ENCODE measurements at regions not wholly inside any gene's neighbourhood (a gene's known extent, or its start where the extent isn't known, plus 50 kb on each side); places are given as distances from the start of the nearest gene placed in this dataset.

DNA sequence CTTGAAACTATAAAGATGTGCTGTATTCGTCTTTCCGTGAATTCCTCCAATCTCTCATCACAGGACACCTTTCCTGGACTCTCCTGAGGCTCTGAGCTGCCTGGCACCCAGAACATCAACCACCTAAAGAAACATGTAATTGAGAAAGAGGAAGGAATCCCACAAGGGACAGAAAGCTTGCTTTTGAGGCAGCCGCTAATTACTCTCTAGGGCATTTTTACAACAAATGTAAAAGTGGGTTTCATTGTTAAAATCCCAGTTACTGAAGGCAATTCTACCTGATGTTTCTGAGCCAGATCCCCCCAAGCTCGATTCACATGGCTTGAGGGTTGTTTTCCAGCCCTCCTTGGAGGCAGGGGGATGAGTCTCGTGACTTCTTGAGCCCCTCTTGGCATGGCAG, 238.5 kb upstream of the LHX5 start:
- TF ChIP-seq, protein P1, sequence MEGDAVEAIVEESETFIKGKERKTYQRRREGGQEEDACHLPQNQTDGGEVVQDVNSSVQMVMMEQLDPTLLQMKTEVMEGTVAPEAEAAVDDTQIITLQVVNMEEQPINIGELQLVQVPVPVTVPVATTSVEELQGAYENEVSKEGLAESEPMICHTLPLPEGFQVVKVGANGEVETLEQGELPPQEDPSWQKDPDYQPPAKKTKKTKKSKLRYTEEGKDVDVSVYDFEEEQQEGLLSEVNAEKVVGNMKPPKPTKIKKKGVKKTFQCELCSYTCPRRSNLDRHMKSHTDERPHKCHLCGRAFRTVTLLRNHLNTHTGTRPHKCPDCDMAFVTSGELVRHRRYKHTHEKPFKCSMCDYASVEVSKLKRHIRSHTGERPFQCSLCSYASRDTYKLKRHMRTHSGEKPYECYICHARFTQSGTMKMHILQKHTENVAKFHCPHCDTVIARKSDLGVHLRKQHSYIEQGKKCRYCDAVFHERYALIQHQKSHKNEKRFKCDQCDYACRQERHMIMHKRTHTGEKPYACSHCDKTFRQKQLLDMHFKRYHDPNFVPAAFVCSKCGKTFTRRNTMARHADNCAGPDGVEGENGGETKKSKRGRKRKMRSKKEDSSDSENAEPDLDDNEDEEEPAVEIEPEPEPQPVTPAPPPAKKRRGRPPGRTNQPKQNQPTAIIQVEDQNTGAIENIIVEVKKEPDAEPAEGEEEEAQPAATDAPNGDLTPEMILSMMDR (IDR thresholded peaks at IDR 0.05): no peak
- no peak for TF ChIP-seq POLR2A (IDR thresholded peaks at IDR 0.05)
